ENCODE measurements at regions not wholly inside any gene's neighbourhood (a gene's known extent, or its start where the extent isn't known, plus 50 kb on each side); places are given as distances from the start of the nearest gene placed in this dataset.

GRCh38 chr13:99809496-99809895 is 162.1 kb downstream of the ZIC5 start:
- TF ChIP-seq CTCF (IDR thresholded peaks at IDR 0.05), result no peak
- TF ChIP-seq POLR2A (IDR thresholded peaks at IDR 0.05), result no peak

Data from Peyer's patch (tissue), 4 donors.